ENCODE measurements at regions not wholly inside any gene's neighbourhood (a gene's known extent, or its start where the extent isn't known, plus 50 kb on each side); places are given as distances from the start of the nearest gene placed in this dataset.

DNA sequence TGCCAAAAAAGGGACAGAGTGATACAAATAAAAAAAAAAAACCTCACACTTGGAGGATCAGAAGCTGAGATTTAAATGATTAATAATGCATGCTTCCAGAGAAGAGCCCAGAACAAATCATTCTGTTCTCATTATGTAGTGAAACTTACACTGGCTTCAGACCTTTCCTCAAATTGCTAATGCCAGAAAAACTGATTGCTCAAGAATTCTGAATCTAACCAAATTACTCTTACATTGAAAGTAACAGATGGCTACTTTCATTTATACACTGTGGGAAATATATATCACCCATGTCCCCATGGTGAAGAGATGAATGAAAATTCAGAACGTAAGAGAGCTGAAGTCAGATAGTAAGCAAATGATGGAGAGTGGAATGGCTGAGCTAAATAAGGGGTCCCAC lies 85.9 kb upstream of the NSMCE3 start:
- Histone ChIP-seq H3K18ac (ENCODE audit: extremely low read depth, low read length) (no peak overlapping the region), H4K20me1 (replicated peaks in 1 of 2; ENCODE audit: control insufficient read depth in 1 of 2, insufficient read depth in 2 of 2, low read length in 2 of 2) (no peaks in the 10 kb centered on the region), H3K27me3 (replicated peaks in 1 of 4; ENCODE audit: control insufficient read depth in 3 of 4, extremely low read depth in 1 of 4, insufficient read depth in 3 of 4, low read length in 3 of 4) (no peaks in the 10 kb centered on the region), H3K23ac (ENCODE audit: insufficient read length) (no peak overlapping the region), H2BK5ac (ENCODE audit: low read depth, low read length) (no peak overlapping the region), H2AFZ (ENCODE audit: low read length) (no peak overlapping the region), H3K4me1 (replicated peaks in 1 of 4; ENCODE audit: control insufficient read depth in 3 of 4, insufficient read depth in 4 of 4, low read length in 3 of 4) (no peaks in the 10 kb centered on the region), H3K36me3 (ENCODE audit: control insufficient read depth in 2 of 4, insufficient read depth in 4 of 4, low read length in 3 of 4) (no peaks in the 10 kb centered on the region), H3K79me2 (ENCODE audit: control insufficient read depth in 1 of 2, insufficient read depth in 2 of 2, low read length in 2 of 2) (no peaks in the 10 kb centered on the region), H4K5ac (ENCODE audit: insufficient read length, low read depth, low read length) (no peak overlapping the region), H2BK15ac (ENCODE audit: low read length) (no peak overlapping the region), H3K79me1 (ENCODE audit: low read depth, low read length) (no peaks in the 10 kb centered on the region; the same call in 1 of the 2 replicates), H3K4ac (replicated peaks; ENCODE audit: insufficient read length, low read depth, low read length) (no peak overlapping the region), H4K91ac (replicated peaks; ENCODE audit: insufficient read length, low read length) (no peak overlapping the region), H3K4me2 (ENCODE audit: insufficient read depth in 1 of 2, low read depth in 2 of 2, low read length in 2 of 2) (no peak overlapping the region), H2BK12ac (ENCODE audit: low read depth, low read length) (no peak overlapping the region), H2BK20ac (ENCODE audit: low read length) (no peak overlapping the region), H3K23me2 (ENCODE audit: low read depth, low read length) (no peaks in the 10 kb centered on the region), H4K8ac (ENCODE audit: extremely low read depth, insufficient read depth, low read length) (no peak overlapping the region), H3K14ac (ENCODE audit: insufficient read length) (no peak overlapping the region), H3K9me3 (ENCODE audit: insufficient read depth in 2 of 2, low read depth in 1 of 2, low read length in 1 of 2) (no peaks in the 10 kb centered on the region), H3K56ac (replicated peaks; ENCODE audit: insufficient read length, low read depth, low read length) (no peak overlapping the region), H3K4me3 (ENCODE audit: extremely low read depth in 1 of 4, insufficient read depth in 2 of 4, low read depth in 3 of 4, low read length in 4 of 4) (no peak overlapping the region), H2AK5ac (ENCODE audit: low read depth, low read length) (no peak overlapping the region), H3K27ac (ENCODE audit: low read depth, low read length) (no peak overlapping the region), H2BK120ac (replicated peaks; ENCODE audit: low read depth, low read length) (no peak overlapping the region), H3K9ac (replicated peaks in 1 of 4; ENCODE audit: extremely low read depth in 1 of 4, low read depth in 3 of 4, low read length in 3 of 4) (no peak overlapping the region)
- DNase-seq (ENCODE audit: low read depth in 1 of 2, low spot score in 2 of 2), result no peak
- ChIA-PET CTCF (ENCODE audit: partially characterized antibody) (interaction anchor here (0.7 to 1.0 kb wide), 2 partner anchors 9 to 17 kb away, joined by 3 to 4 read pairs; no protein-coding TSS in a partner anchor), POLR2A (ENCODE audit: partially characterized antibody) (no interaction called here)
- 88% methylated on average over 1 of the region's 1 CpG; no CpG with 5 or more reads in 1 of the 2 experiments for WGBS, 2 experiments (ENCODE audit: extremely low coverage in 1 of 2, insufficient coverage in 1 of 2, insufficient read length in 1 of 2, insufficient replicate concordance in 2 of 2, low coverage in 1 of 2, low lambda C conversion rate in 2 of 2, missing lambda C conversion rate in 1 of 2)
- FAIRE-seq, result no peak
- TF ChIP-seq BACH1 (IDR thresholded peaks at IDR 0.05; ENCODE audit: low read length) (no peak), EGR1 (IDR thresholded peaks at IDR 0.05; ENCODE audit: borderline replicate concordance, low read depth, low read length) (no peak), EZH2 (IDR thresholded peaks at IDR 0.05; ENCODE audit: low read depth, low read length, severe bottlenecking) (no peak), MAFK (IDR thresholded peaks at IDR 0.05; ENCODE audit: low read depth, low read length) (no peak), GTF2F1 (IDR thresholded peaks at IDR 0.05; ENCODE audit: borderline replicate concordance, low read depth, low read length) (no peak), KDM4A (IDR thresholded peaks at IDR 0.05; ENCODE audit: low read depth, low read length, severe bottlenecking) (no peak), POLR2A (IDR thresholded peaks at IDR 0.05; ENCODE audit: control extremely low read depth in 1 of 2, low read depth in 2 of 2, low read length in 2 of 2) (no peak), TCF12 (IDR thresholded peaks at IDR 0.05; ENCODE audit: low read depth, low read length) (no peak), KDM1A (IDR thresholded peaks at IDR 0.05; ENCODE audit: borderline replicate concordance, low read length) (no peak), PHF8 (conservative IDR thresholded peaks at IDR 0.05; ENCODE audit: low read depth, low read length) (no peak), CBX8 (IDR thresholded peaks at IDR 0.05; ENCODE audit: borderline replicate concordance, low read depth, low read length) (no peak), NANOG (IDR thresholded peaks at IDR 0.05; ENCODE audit: insufficient read depth, low read depth, low read length, poor library complexity, severe bottlenecking) (no peak)
- TF ChIP-seq, protein P1, sequence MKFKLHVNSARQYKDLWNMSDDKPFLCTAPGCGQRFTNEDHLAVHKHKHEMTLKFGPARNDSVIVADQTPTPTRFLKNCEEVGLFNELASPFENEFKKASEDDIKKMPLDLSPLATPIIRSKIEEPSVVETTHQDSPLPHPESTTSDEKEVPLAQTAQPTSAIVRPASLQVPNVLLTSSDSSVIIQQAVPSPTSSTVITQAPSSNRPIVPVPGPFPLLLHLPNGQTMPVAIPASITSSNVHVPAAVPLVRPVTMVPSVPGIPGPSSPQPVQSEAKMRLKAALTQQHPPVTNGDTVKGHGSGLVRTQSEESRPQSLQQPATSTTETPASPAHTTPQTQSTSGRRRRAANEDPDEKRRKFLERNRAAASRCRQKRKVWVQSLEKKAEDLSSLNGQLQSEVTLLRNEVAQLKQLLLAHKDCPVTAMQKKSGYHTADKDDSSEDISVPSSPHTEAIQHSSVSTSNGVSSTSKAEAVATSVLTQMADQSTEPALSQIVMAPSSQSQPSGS (IDR thresholded peaks at IDR 0.05; ENCODE audit: low read length), result no peak

Data from H1 (cell line).